ENCODE measurements at regions not wholly inside any gene's neighbourhood (a gene's known extent, or its start where the extent isn't known, plus 50 kb on each side); places are given as distances from the start of the nearest gene placed in this dataset.

DNA sequence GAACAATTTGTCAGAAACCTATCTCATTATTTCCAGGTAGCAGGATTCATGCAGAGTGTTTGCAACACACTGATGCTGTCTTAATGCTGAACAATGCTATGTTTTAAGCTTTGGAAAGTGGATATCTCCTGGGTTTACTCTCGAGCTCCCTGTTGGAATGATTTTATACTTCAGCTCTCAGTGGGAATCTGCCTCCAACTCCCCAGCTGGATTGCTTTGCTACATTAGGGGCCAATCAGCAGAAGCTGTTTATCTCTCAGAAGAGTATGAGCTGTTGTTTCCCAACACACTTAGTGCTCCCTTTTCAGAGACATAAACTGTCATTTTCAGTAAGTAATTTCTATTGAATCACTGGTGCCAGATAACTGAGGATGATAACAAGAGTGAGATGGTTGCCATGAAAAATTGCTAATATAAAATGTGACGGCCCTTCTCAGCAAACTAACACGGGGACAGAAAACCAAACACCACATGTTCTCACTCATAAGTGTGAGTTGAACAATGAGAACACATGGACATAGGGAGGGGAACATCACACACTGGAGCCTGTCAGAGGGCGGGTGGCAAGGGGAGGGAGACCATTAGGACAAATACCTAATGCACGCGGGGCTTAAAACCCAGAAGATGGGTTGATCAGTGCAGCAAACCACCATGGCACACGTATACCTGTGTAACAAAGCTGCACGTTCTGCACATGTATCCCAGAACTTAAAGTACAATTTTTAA lies 265.9 kb upstream of the RUNX1 start:
- no peak for TF ChIP-seq POLR2A (IDR thresholded peaks at IDR 0.05)
- TF ChIP-seq, protein P1, sequence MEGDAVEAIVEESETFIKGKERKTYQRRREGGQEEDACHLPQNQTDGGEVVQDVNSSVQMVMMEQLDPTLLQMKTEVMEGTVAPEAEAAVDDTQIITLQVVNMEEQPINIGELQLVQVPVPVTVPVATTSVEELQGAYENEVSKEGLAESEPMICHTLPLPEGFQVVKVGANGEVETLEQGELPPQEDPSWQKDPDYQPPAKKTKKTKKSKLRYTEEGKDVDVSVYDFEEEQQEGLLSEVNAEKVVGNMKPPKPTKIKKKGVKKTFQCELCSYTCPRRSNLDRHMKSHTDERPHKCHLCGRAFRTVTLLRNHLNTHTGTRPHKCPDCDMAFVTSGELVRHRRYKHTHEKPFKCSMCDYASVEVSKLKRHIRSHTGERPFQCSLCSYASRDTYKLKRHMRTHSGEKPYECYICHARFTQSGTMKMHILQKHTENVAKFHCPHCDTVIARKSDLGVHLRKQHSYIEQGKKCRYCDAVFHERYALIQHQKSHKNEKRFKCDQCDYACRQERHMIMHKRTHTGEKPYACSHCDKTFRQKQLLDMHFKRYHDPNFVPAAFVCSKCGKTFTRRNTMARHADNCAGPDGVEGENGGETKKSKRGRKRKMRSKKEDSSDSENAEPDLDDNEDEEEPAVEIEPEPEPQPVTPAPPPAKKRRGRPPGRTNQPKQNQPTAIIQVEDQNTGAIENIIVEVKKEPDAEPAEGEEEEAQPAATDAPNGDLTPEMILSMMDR (IDR thresholded peaks at IDR 0.05): no peak

Measured in upper lobe of left lung (tissue), 4 donors.